Glomerular visceral epithelial cell (primary cell): ENCODE measurements at regions not wholly inside any gene's neighbourhood (a gene's known extent, or its start where the extent isn't known, plus 50 kb on each side); places are given as distances from the start of the nearest gene placed in this dataset.

Source experiments
- DNase-seq: peaks from one replicate; pipeline ENCODE4 v3.0.0-alpha.2; 2016; ENCODE audit errors: extremely low spot score

DNA sequence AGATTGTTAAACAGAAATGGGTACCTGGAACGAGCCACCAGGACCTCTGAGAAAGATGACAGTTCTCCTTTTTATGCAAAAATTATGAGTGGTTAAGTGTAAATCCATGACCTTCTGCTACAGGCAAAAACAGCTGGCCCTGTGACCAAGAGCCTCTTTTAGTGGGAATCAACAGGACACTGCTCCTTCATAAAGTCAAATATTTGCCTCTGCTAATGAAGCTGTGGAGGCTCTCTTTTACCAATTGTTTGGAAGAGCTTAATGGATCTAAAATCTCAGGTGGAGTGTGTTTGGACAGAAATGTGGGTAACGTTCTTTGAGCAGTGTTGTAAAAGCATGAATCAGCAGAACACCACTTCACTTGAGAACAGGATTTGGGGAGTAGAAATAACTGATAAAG lies 117.5 kb upstream of the PCSK2 start:
- DNase-seq = no peak

DNA sequence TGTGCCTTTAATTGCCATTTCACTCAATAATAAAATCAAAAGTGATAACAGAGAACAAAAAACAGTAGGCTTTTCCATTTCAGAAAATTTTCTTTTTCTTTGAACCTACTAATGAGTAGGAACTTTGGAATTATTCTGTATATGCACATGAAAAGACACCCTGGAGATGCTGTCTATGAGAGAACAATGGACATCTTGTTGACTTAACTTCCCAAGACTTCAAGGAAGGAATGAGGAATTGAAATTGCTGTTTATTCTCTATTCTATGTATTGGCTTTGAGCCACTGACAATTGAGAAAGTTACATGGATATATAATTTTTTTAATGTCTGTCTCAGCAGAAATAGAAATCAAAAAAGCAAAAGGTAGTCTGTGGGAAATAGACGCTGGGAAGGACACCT lies 98.6 kb upstream of the PCSK2 start:
- no peak for DNase-seq

DNA sequence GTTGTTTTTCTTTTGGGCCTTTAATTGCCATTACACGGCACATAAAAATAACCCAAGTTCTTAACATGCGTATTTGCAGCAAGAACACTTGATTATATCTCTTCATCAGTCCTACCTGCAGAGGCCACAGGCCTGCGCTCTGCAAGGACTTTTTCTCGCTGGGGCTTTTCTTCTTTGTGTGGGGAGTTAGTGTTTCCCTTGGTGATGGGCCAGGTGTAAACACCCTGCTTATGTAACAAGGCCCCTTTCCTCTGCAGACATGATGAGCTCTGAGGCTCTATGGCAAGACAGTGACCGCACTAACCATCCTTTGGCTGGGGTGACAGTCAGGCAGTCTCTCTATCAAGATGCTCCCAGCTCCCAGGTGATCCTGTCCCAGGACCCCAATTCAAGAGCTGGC lies 97.8 kb upstream of the PCSK2 start:
- no peak for DNase-seq

DNA sequence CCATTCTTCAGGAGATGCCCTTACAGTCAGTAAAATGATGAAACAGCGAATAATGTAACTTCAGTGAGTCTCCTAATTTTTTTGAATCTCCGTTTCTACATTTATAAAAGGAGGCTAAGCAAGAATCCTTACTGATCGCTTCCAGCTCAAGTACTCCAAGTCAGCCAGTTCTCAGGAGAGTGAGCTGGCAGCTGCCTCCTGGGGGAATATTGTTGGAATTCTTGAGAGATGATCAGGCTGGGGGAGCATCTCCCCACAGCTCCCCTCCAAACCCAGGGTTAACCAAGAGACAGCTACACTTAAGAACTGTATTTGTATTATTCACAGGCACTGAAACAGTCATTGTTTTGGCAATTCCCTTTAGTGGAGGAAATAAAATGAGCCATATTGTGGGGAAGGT lies 89.1 kb upstream of the PCSK2 start:
- no peak for DNase-seq

DNA sequence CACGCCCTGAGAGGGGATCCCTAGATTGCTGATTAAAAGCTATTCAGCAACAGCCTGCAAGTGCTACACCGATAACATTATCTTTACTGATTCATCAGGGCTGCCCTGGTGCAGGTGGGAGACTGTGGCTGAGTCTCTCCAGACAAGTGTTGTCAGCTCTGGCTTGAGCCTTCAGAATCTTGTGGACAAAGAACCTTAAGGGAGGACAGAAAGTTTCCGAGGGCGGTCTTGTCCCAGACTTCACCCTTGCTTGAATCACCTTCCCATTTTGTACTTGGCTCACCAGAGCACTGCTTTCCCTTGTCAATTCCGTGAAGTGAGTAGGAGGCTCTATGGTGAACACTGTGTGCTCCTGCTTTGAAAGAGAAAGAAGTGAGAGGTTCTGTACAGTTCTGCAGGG lies 88.6 kb upstream of the PCSK2 start:
- no peak for DNase-seq

DNA sequence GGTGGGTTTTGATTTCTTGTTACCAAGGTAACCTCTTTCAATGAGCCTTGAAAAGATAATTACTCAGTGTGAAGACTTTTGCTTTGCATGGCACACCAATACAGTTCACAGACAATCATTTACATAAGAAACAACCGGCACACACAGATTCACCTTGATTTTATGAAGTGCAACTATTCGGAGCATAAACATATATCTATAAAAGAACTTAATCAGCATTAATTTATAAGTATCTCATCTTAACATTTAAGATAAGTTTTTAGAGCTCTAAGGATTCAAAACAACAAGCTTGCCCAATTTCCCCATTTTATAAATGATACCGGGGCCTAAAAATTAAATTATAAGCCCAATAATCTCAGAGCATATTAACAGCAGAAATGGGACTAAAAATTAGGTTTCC lies 85.9 kb upstream of the PCSK2 start:
- no peak for DNase-seq

DNA sequence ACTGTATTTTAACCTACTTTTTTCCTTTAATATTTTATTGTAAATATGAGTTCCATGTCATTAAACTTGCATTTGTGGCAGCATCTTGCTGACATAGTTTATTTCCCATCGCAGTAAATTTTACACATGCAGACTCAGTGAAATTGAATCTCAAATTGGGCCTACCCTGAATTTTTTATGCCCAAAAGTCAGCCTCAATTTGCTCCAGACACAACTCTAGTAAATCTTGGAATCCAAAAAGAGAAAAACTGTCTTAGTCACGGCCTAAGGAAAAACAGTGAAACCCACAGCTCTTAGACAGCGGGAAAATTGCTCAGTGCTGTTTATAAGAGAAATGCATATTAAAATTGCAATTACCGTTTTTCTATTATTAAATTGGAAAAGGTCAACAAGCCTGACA lies 85.3 kb upstream of the PCSK2 start:
- no peak for DNase-seq

DNA sequence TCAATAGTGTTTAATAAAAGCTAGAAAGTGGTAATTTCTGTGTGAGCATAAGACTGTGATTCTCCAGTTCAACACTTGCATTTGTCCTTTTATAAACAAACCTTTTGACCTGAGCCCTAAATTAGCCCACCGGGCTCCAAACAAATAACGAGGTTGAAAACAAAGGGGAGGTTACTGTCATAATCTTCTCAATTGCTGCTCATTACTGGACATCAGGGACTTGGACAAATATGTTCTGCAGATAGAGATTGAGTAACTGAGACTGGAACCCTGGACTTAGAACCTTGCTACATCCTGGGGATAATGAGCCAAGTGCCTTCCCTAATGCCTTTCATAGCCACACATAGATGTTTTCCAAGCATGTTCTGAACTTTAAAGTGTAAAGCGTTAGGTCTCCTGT lies 84.2 kb upstream of the PCSK2 start:
- DNase-seq = no peak

DNA sequence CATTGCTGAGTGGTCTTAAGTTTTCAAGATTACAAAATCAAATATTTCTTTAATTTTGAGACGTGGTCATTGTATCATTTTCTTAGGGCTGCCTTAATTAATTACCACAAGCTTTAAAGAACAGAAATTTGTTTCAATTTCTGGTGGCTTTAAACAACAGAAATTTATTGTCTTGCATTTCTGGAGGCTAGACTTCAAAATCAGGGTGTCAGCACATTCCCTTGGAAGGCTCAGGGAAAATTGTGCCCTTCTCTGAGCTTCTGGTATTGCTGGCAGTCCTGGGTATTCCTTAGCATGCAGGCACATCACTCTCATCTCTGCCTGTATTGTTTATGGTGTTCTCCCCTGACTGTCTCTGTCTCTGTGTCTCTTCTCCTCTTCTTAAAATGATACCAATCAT lies 76.0 kb upstream of the PCSK2 start:
- no peak for DNase-seq

DNA sequence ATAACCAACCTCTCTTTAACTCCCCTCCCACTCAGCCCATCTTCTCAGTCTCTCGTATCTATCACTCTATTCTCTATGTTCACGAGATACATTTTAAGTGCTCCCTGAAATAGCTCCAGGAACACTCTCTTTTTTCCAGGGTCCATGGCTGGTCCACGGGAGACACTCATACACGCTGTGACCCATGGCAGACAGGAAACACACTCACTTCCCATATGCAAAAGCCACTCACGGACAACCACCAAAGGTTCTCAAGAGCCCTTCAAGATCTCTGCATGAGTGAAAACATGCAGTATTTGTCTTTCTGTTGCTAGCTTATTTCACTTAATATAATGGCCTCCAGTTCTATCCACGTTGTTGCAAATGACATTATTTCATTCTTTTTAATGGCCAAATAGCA lies 71.4 kb upstream of the PCSK2 start:
- no peak for DNase-seq

DNA sequence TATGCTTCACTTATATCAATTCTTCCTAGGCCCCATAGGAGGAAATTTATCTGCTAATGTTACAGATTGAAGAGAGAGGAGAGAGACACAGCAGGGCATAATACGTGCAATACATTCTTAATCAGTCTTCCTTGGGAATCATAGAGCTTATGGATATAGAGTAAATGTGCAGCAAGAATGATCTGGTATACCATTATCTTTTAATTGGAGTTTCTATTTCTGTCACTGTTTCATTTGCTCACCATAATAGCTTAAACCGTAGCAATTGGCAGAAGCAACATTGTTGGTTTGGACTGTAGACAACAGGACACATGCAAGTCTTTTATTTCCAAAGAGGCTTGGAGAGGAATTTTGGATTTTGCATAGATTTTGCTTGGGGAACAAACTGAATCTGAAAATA lies 68.1 kb upstream of the PCSK2 start:
- DNase-seq = no peak

DNA sequence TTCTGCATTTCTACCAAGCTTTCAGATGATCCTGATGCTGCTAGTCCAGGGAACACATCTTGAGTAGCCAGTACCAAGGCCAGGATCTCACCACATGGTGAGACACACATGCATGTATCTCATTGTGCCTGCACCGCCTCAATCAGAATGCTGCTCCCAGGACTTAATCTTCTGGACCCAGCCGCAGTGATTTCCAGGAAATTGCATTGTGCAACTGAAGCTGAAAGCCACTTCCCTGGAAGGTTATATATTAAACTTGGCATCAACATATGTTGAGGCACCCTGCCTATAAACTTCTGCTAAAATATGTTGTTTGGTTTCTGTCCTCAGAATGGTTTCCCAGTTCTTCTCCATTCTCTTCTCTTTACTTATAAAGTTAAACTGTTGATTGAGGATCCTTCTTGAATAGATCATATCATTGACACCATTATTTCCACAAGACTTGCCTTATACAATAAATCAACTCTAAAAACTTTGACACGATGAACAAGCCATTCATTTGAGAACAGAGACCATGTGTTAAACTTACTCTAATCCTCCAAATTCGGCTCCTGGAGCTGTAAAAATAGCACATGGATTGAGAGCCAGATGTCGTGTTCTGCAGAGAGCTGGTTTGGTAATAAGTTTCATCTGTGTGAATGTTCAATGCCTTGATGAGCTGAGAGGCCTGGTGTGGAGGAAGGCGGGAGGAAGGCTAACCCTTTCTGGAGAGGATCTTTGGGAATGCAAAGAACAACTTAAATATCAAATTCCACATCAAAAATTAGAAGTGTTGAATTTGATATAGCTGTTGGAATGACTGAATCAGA lies 65.0 kb upstream of the PCSK2 start:
- DNase-seq = no peak

DNA sequence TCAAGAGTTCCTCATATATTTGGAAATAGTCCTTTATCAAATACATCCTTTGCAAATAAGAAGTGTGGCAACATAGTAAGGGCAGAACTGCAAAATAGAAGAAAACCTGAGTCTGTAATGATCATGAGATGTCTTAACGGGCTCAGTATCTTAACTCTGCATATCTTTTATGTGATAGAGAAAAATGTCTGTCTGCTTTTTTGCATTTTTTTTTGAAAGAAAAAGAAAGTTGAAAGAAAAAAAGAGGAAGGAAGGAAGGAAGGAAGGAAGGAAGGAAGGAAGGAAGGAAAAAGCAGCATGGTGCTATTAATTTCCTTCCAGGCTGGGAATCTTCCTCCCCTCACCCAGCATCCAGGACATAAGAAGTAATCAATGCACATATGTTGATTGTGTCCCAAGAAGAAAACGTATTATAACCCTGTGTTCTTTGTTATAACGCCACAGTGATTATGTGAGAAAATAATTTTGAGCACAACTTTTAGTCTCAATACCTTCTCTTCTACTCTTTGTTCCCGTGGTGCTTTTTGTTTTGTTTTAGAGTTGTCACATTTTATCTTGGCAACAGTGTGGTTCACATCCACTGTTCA lies 58.7 kb upstream of the PCSK2 start:
- no peak for DNase-seq

DNA sequence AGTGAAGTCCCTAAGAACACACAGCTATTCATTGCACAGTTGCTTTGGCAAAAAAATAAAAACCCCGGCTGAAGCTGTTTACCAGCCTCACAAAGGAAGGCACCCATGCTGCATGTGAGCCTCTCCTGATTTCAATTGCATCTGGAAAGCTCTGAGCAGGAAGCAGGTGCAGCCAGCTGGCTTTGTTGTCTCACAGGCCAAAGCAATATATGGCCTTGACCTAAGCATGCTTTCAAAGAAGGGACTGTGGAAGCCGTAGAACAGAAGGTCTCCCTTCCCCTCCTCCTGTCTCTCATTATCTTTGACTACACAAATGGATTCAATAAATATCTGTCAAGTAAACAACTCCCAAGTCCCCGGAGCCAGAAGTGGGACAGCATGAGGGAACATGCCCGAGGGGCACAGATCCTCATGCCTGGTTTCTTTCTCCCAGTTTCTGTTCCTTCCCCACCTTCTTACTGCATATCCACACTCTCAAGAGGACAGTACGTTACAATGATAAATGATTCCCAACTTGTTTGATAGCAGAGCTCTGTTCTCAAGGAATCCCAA lies 57.2 kb upstream of the PCSK2 start:
- no peak for DNase-seq

DNA sequence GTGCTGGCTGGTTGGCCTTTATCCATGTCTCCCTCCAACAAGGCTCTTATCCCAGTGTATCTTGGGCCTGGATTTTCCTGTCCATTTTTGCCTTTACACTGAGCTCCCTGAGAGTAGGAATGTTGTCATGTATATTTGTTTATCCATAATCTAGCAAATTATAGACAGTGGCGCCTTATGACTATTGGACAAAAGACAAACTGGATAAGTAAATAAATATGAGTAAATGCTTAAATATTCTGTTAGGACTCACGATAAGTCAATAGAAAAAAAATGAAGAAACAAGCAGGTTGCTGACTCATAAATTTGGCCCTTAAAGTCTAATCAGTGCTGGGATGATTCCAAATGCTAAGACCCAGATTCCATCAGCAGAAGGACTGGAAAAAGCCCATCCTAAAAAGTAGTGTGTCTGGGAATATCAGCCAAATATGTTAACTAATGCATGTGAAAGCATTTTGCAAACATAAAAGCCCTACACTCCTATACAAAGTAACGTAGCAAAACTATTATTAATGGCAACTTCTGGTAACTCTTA lies 55.0 kb upstream of the PCSK2 start:
- no peak for DNase-seq

DNA sequence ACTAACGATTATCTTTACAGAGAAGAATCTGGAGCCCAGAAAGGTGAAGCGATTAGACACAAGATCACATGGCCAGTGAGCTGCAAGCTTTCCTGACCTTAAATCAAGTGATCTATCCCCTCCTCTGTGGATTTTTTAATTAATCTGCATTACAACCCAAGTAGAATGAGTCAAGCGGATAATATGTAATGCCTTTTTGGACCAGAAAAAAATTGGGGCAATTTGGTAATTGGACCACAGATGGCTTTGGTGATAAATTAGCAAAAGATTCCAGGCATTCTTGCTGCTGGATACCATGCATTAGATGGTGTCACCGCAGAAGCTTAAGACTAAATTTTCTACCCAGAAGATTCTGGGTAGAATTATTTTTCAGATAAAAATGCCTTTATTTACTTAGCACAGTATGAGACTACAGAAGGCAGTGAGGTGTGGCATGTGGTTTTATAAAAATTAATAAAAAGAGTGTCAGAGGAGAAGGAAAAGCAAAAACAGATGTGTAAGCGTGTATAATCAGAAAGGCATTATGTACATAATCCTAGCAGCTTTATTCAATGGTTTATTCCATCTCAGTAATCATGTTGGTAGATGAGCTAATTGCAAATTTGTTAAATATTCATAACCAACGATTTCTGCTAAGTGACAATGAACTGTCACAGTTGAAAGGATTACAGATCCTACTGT lies 53.9 kb upstream of the PCSK2 start:
- DNase-seq = no peak
